IMR-90 (cell line): ENCODE measurements at regions not wholly inside any gene's neighbourhood (a gene's known extent, or its start where the extent isn't known, plus 50 kb on each side); places are given as distances from the start of the nearest gene placed in this dataset.

ENCODE experiments used
- ATAC-seq: fragments of 200-7000 bp; cut with Tn5 transposase; 2 replicates; pipeline ENCODE4 v1.9.1; 2020; ENCODE audit warnings: low read depth, mild to moderate bottlenecking, moderate library complexity
- BruUV-seq: library from RNA; stranded (reverse); fragments of 400-500 nt; replicated peaks from 2 replicates; lab custom pipeline; 2021; lab: Mats Ljungman, UMichigan
- CTCF ChIA-PET: fragments of 300-600 bp; formaldehyde crosslinking; extraction: SDS; loops from one replicate; lab custom pipeline; 2021; ENCODE audit warnings: antibody characterized with exemption; lab: Yijun Ruan, JAX
- POLR2A ChIA-PET: fragments of 300-600 bp; sonication (Branson Sonifier 250); formaldehyde crosslinking; loops from one replicate; lab custom pipeline; 2022; ENCODE audit warnings: antibody characterized with exemption; ENCODE audit not compliant: unreplicated experiment; lab: Charles Lee
- DNase-seq: peaks from one replicate; pipeline ENCODE4 v3.0.0; 2013
- H2AFZ ChIP-seq: replicated peaks from 2 replicates; pipeline ENCODE3; 2013; ENCODE audit warnings: low read length, mild to moderate bottlenecking; ENCODE audit not compliant: poor library complexity
- H2AK5ac ChIP-seq: 2 replicates; pipeline ENCODE4 v1.6.1; 2013; ENCODE audit warnings: low read depth, low read length, inconsistent platforms
- H2AK9ac ChIP-seq: replicated peaks from 2 replicates; pipeline ENCODE3; 2013; ENCODE audit warnings: mild to moderate bottlenecking, low read depth, low read length, moderate library complexity; ENCODE audit not compliant: poor library complexity
- H2BK120ac ChIP-seq: 2 replicates; pipeline ENCODE4 v1.6.1; 2013; ENCODE audit warnings: low read depth, low read length, inconsistent platforms
- H2BK15ac ChIP-seq: 3 replicates; pipeline ENCODE4 v1.6.1; 2013; ENCODE audit warnings: low read depth, low read length, inconsistent platforms
- H2BK20ac ChIP-seq: 2 replicates; pipeline ENCODE4 v1.6.1; 2013; ENCODE audit warnings: low read depth, mild to moderate bottlenecking, inconsistent platforms, low read length, moderate library complexity
- H2BK5ac ChIP-seq: 2 replicates; pipeline ENCODE4 v1.6.1; 2013; ENCODE audit warnings: mild to moderate bottlenecking, low read depth, low read length, inconsistent platforms; ENCODE audit not compliant: poor library complexity, severe bottlenecking
- H3K14ac ChIP-seq: replicated peaks from 2 replicates; pipeline ENCODE4 v1.6.1; 2013; ENCODE audit warnings: low read depth, low read length, inconsistent platforms
- H3K18ac ChIP-seq: 2 replicates; pipeline ENCODE4 v1.6.1; 2013; ENCODE audit warnings: low read depth, low read length, control low read depth
- H3K23ac ChIP-seq: 2 replicates; pipeline ENCODE4 v1.6.1; 2013; ENCODE audit warnings: low read depth, low read length, inconsistent platforms
- H3K27ac ChIP-seq: 2 replicates; pipeline ENCODE4 v1.5.1; 2013; ENCODE audit warnings: mild to moderate bottlenecking, control low read depth, low read length; ENCODE audit not compliant: insufficient read depth
- H3K27me3 ChIP-seq: 2 replicates; pipeline ENCODE4 v1.6.1; 2013; ENCODE audit warnings: low read length; ENCODE audit not compliant: control insufficient read depth, insufficient read depth
- H3K36me3 ChIP-seq: 2 replicates; pipeline ENCODE4 v1.6.1; 2013; ENCODE audit warnings: low read length, mixed read lengths; ENCODE audit not compliant: control insufficient read depth, insufficient read depth
- H3K4ac ChIP-seq: 2 replicates; pipeline ENCODE4 v1.6.1; 2013; ENCODE audit warnings: low read depth, low read length, inconsistent platforms
- H3K4me1 ChIP-seq: 2 replicates; pipeline ENCODE4 v1.6.1; 2013; ENCODE audit warnings: low read length, mixed read lengths; ENCODE audit not compliant: control insufficient read depth, insufficient read depth
- H3K4me2 ChIP-seq: 2 replicates; pipeline ENCODE4 v1.6.1; 2013; ENCODE audit warnings: low read depth, mild to moderate bottlenecking, control low read depth, low read length, moderate library complexity
- H3K4me3 ChIP-seq: 2 replicates; pipeline ENCODE4 v1.5.1; 2013; ENCODE audit warnings: low read depth, mild to moderate bottlenecking, control low read depth, low read length, moderate library complexity; ENCODE audit not compliant: insufficient read depth
- H3K56ac ChIP-seq: 2 replicates; pipeline ENCODE4 v1.6.1; 2013; ENCODE audit warnings: low read length, inconsistent platforms; ENCODE audit not compliant: insufficient read depth; ENCODE audit errors: extremely low read depth
- H3K79me1 ChIP-seq, 2 experiments: 2 replicates each; pipeline ENCODE4 v1.6.1; 2013; ENCODE audit warnings: low read length in 2 of 2, inconsistent platforms in 1 of 2, low read depth in 1 of 2
- H3K9ac ChIP-seq: 2 replicates; pipeline ENCODE4 v1.6.1; 2013; ENCODE audit warnings: low read depth, low read length, control low read depth
- H3K9me1 ChIP-seq: 2 replicates; pipeline ENCODE4 v1.6.1; 2013; ENCODE audit warnings: low read length, inconsistent platforms; ENCODE audit not compliant: insufficient read depth
- H3K9me3 ChIP-seq: 2 replicates; pipeline ENCODE4 v1.6.1; 2013; ENCODE audit warnings: low read length; ENCODE audit not compliant: control insufficient read depth, insufficient read depth
- H4K20me1 ChIP-seq: 2 replicates; pipeline ENCODE4 v1.6.1; 2013; ENCODE audit warnings: low read length, inconsistent platforms; ENCODE audit not compliant: insufficient read depth
- H4K5ac ChIP-seq: 2 replicates; pipeline ENCODE4 v1.6.1; 2013; ENCODE audit warnings: mild to moderate bottlenecking, low read depth, low read length, control low read depth
- H4K8ac ChIP-seq, 2 experiments: 2 replicates each; pipeline ENCODE4 v1.6.1; 2013; ENCODE audit warnings: low read depth in 2 of 2, low read length in 2 of 2, control low read depth in 1 of 2, inconsistent platforms in 1 of 2
- H4K91ac ChIP-seq: 2 replicates; pipeline ENCODE4 v1.6.1; 2013; ENCODE audit warnings: low read depth, low read length, inconsistent platforms; ENCODE audit not compliant: insufficient read depth
- CEBPB ChIP-seq: IDR thresholded peaks from 2 replicates; pipeline ENCODE4 v1.6.1; 2012; ENCODE audit warnings: low read depth, low read length, improper control_type of control experiment
- POLR2A ChIP-seq: IDR thresholded peaks from 2 replicates; pipeline ENCODE4 v1.6.1; 2012; ENCODE audit warnings: mild to moderate bottlenecking, low read depth, low read length
- dilution Hi-C: fragments of 300-500 bp; cut with HindIII; formaldehyde crosslinking; loops from one replicate; pipeline ENCODE4 v1.14.3; 2018; ENCODE audit warnings: low sequenced_read_pairs; ENCODE audit not compliant: unreplicated experiment
- in situ Hi-C: fragments of 300-500 bp; cut with MboI; formaldehyde crosslinking; loops from 3 replicates; pipeline ENCODE4 v1.14.3; 2019; ENCODE audit warnings: low sequenced_read_pairs, inconsistent platforms, mixed read lengths
- intact Hi-C: fragments of 100-400 bp; cut with micrococcal nuclease; formaldehyde crosslinking; loops from 2 replicates; pipeline ENCODE4 v1.10.0; 2022

DNA sequence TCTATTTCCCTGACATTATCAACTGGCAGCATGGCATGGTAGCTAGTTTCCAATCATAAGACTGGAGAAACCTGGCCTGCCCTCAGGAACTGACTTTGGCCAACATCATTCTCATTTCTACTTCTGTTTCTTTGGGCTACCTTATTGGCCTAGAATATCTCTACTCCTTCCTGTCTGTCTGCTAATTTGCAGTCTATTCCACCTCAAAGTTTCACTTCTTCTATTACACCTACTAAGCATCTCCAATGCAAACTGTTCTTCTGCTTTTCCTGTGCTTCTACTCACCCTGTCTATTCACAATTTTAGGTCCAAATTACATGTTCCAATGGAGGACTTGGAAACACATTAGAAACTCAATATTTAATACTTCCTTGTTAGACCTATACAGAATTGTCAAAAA, 65.6 kb downstream of the ZNF503 start:
- ChIA-PET CTCF (no interaction called here), POLR2A (no interaction called here)
- BruUV-seq = no TSS peak
- DNase-seq (no peak), ATAC-seq (no peak)
- no peak overlapping the region for H4K5ac ChIP-seq
- dilution Hi-C loops (no loop called here), intact Hi-C loops (no loop called here), in situ Hi-C loops (no loop called here)
- no peak overlapping the region for H2AFZ ChIP-seq
- 0 out of 2 replicates have a peak, but pooled peaks cover 3% of the 10 kb centered on the region for H3K9me3 ChIP-seq
- no peaks in the 10 kb centered on the region for H4K20me1 ChIP-seq
- TF ChIP-seq POLR2A (no peak), CEBPB (no peak)
- H3K4me3 ChIP-seq = no peak overlapping the region
- H2AK9ac ChIP-seq = no peak overlapping the region
- no peak overlapping the region for H2BK15ac ChIP-seq
- H2BK20ac ChIP-seq = no peak overlapping the region
- no peak overlapping the region for H2BK5ac ChIP-seq
- no peak overlapping the region for H4K91ac ChIP-seq
- H3K9me1 ChIP-seq = no peaks in the 10 kb centered on the region
- H3K27me3 ChIP-seq = peaks cover 9% of the 10 kb centered on the region
- H3K14ac ChIP-seq = no peak overlapping the region
- no peak overlapping the region for H4K8ac ChIP-seq
- no peak overlapping the region for H3K9ac ChIP-seq
- no peak overlapping the region for H3K18ac ChIP-seq
- H3K27ac ChIP-seq = no peak overlapping the region
- no peak overlapping the region for H2BK120ac ChIP-seq
- no peaks in the 10 kb centered on the region for H3K79me1 ChIP-seq
- H3K56ac ChIP-seq = no peak overlapping the region
- no peak overlapping the region for H3K4ac ChIP-seq
- H3K23ac ChIP-seq = no peak overlapping the region
- no peak overlapping the region for H3K4me2 ChIP-seq
- H3K36me3 ChIP-seq = no peaks in the 10 kb centered on the region
- H2AK5ac ChIP-seq = no peak overlapping the region
- no peaks in the 10 kb centered on the region; the same call in 1 of the 2 replicates for H3K4me1 ChIP-seq
